Stimulated activated CD4-positive, alpha-beta T cell treated with anti-CD3 and anti-CD28 coated beads, TNF-alpha, amount 100 ng/mL, for 48 hours (primary cell): ENCODE measurements at regions not wholly inside any gene's neighbourhood (a gene's known extent, or its start where the extent isn't known, plus 50 kb on each side); places are given as distances from the start of the nearest gene placed in this dataset.
"Not testable (repeated sequence)": the region's sequence is repeated elsewhere in the genome, so short reads cannot be mapped to it uniquely, and the experiment has no call there.

Experiments
- DNase-seq, 3 donors: peaks; one replicate each; pipeline ENCODE4 v3.0.0-alpha.2; 2020; ENCODE audit warnings: low read depth in 3 of 3

GRCh38 chr4:3365326-3365725 is 72.5 kb downstream of the RGS12 start:
- no peak for DNase-seq

GRCh38 chr4:3365871-3366842 is 73.3 kb downstream of the RGS12 start:
- no peak for DNase-seq

GRCh38 chr4:3366893-3367775 is 74.3 kb downstream of the RGS12 start:
- no peak for DNase-seq

GRCh38 chr4:3367866-3368265 is 73.9 kb upstream of the HGFAC start:
- DNase-seq, result no peak

- no peak for DNase-seq
These were observed 73.4 kb upstream of the HGFAC start for GRCh38 chr4:3368334-3368733.

- DNase-seq, result no peak
These were observed 72.7 kb upstream of the HGFAC start for GRCh38 chr4:3368841-3369760.

- peak in 2 of 3 donors; percentile 10 to 12 for DNase-seq
These were observed 71.7 kb upstream of the HGFAC start for GRCh38 chr4:3369781-3370674.

GRCh38 chr4:3371033-3372001 is 70.5 kb upstream of the HGFAC start:
- DNase-seq, result no peak

- DNase-seq, result no peak
These were observed 69.4 kb upstream of the HGFAC start for GRCh38 chr4:3372264-3372932.

GRCh38 chr4:3372933-3373465 is 68.8 kb upstream of the HGFAC start:
- DNase-seq, result no peak

GRCh38 chr4:3373468-3373867 is 68.3 kb upstream of the HGFAC start:
- no peak for DNase-seq

- no peak for DNase-seq
These were observed 67.6 kb upstream of the HGFAC start for GRCh38 chr4:3374011-3374645.

GRCh38 chr4:3374667-3375066 is 67.1 kb upstream of the HGFAC start:
- DNase-seq, result no peak

GRCh38 chr4:3375688-3376087 is 66.1 kb upstream of the HGFAC start:
- no peak for DNase-seq

GRCh38 chr4:3376266-3376665 is 65.5 kb upstream of the HGFAC start:
- DNase-seq, result no peak

GRCh38 chr4:3377557-3377956 is 64.2 kb upstream of the HGFAC start:
- DNase-seq, result no peak

GRCh38 chr4:3380336-3380735 is 61.4 kb upstream of the HGFAC start:
- DNase-seq, result not testable (repeated sequence)

- not testable (repeated sequence) for DNase-seq
These were observed 60.6 kb upstream of the HGFAC start for GRCh38 chr4:3381208-3381607.
